ENCODE measurements at regions not wholly inside any gene's neighbourhood (a gene's known extent, or its start where the extent isn't known, plus 50 kb on each side); places are given as distances from the start of the nearest gene placed in this dataset.

- TF ChIP-seq FOXP2 (optimal IDR thresholded peaks at IDR 0.05; ENCODE audit: borderline replicate concordance, extremely low read depth, extremely low read length, insufficient read depth) (no peak), TAF1 (IDR thresholded peaks at IDR 0.05; ENCODE audit: borderline replicate concordance, insufficient read depth, low read length) (no peak), SIN3A (IDR thresholded peaks at IDR 0.05; ENCODE audit: borderline replicate concordance, insufficient read depth, low read length) (no peak), POLR2AphosphoS5 (IDR thresholded peaks at IDR 0.05; ENCODE audit: low read depth, low read length) (no peak)
- TF ChIP-seq, protein P1, sequence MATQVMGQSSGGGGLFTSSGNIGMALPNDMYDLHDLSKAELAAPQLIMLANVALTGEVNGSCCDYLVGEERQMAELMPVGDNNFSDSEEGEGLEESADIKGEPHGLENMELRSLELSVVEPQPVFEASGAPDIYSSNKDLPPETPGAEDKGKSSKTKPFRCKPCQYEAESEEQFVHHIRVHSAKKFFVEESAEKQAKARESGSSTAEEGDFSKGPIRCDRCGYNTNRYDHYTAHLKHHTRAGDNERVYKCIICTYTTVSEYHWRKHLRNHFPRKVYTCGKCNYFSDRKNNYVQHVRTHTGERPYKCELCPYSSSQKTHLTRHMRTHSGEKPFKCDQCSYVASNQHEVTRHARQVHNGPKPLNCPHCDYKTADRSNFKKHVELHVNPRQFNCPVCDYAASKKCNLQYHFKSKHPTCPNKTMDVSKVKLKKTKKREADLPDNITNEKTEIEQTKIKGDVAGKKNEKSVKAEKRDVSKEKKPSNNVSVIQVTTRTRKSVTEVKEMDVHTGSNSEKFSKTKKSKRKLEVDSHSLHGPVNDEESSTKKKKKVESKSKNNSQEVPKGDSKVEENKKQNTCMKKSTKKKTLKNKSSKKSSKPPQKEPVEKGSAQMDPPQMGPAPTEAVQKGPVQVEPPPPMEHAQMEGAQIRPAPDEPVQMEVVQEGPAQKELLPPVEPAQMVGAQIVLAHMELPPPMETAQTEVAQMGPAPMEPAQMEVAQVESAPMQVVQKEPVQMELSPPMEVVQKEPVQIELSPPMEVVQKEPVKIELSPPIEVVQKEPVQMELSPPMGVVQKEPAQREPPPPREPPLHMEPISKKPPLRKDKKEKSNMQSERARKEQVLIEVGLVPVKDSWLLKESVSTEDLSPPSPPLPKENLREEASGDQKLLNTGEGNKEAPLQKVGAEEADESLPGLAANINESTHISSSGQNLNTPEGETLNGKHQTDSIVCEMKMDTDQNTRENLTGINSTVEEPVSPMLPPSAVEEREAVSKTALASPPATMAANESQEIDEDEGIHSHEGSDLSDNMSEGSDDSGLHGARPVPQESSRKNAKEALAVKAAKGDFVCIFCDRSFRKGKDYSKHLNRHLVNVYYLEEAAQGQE (IDR thresholded peaks at IDR 0.05; ENCODE audit: insufficient read depth in 1 of 2, low read depth in 2 of 2, low read length in 2 of 2): no peak
Observed at GRCh38 chr14:85438001-85438400, 91.9 kb upstream of the FLRT2 start.

DNA sequence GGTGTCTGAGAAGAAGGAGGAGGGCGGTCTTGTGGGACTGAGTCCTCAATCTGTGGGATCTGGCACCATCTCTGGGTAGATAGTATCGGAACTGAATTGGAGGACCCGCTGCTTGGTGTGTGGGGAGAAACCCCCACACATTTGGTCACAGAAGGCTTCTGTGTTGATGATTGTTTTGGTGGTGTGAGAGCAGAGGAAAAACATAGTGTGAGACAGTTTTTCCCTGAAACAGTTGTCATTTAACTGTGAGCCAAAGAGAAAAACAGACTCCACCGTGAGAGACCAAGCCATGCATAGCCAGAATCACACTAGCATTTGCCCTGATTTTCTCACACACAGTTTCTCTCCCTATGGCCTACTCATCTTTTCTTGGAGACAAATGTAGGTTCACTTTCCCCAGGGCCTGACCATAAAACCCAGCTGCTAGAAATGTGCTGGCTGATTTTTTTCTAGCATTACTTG is 91.4 kb upstream of the FLRT2 start:
- TF ChIP-seq, protein P1 (IDR thresholded peaks at IDR 0.05; ENCODE audit: insufficient read depth in 1 of 2, low read depth in 2 of 2, low read length in 2 of 2): no peak
- TF ChIP-seq SIN3A (IDR thresholded peaks at IDR 0.05; ENCODE audit: borderline replicate concordance, insufficient read depth, low read length) (no peak), POLR2AphosphoS5 (IDR thresholded peaks at IDR 0.05; ENCODE audit: low read depth, low read length) (no peak), TAF1 (IDR thresholded peaks at IDR 0.05; ENCODE audit: borderline replicate concordance, insufficient read depth, low read length) (no peak), FOXP2 (optimal IDR thresholded peaks at IDR 0.05; ENCODE audit: borderline replicate concordance, extremely low read depth, extremely low read length, insufficient read depth) (no peak)

- TF ChIP-seq TAF1 (IDR thresholded peaks at IDR 0.05; ENCODE audit: borderline replicate concordance, insufficient read depth, low read length): no peak
- no peak for TF ChIP-seq FOXP2 (optimal IDR thresholded peaks at IDR 0.05; ENCODE audit: borderline replicate concordance, extremely low read depth, extremely low read length, insufficient read depth)
- TF ChIP-seq SIN3A (IDR thresholded peaks at IDR 0.05; ENCODE audit: borderline replicate concordance, insufficient read depth, low read length): no peak
- TF ChIP-seq, protein P1 (IDR thresholded peaks at IDR 0.05; ENCODE audit: insufficient read depth in 1 of 2, low read depth in 2 of 2, low read length in 2 of 2): no peak
- no peak for TF ChIP-seq POLR2AphosphoS5 (IDR thresholded peaks at IDR 0.05; ENCODE audit: low read depth, low read length)
Observed at GRCh38 chr14:85439696-85440328, 90.1 kb upstream of the FLRT2 start.

- TF ChIP-seq SIN3A (IDR thresholded peaks at IDR 0.05; ENCODE audit: borderline replicate concordance, insufficient read depth, low read length) (no peak), TAF1 (IDR thresholded peaks at IDR 0.05; ENCODE audit: borderline replicate concordance, insufficient read depth, low read length) (no peak)
- TF ChIP-seq, protein P1 (IDR thresholded peaks at IDR 0.05; ENCODE audit: insufficient read depth in 1 of 2, low read depth in 2 of 2, low read length in 2 of 2): no peak
Observed at GRCh38 chr14:85441909-85442643, 87.9 kb upstream of the FLRT2 start.
